ENCODE measurements at regions not wholly inside any gene's neighbourhood (a gene's known extent, or its start where the extent isn't known, plus 50 kb on each side); places are given as distances from the start of the nearest gene placed in this dataset.

DNA sequence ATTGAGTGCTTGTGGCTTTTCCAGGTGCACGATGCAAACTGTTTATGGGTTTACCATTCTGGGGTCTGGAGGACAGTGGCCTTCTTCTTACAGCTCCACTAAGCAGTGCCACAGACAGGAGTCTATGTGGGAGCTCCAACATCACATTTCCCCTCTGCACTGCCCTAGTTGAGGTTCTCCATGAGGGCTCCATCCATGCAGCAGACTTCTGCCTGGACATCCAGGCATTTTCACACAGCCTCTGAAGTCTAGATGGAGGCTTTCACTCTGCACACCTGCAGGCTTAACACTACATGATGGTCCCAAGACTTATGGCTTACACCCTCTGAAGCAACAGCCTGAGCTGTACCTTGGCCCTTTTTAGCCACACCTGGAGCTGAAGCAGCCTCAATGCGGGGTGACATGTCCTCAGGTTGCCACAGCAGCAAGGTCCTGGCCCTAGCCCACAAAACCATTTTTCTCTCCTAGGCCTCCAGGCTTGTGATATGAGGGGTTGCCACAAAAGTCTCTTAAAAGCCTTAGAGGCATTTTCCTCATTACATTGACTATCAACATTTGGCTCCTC lies 552.2 kb downstream of the TFAP2A start:
- ChIA-PET CTCF (no interaction called here), POLR2A (no interaction called here)
- Histone ChIP-seq H3K27ac (ENCODE audit: low read depth, low read length) (no peak overlapping the region), H3K27me3 (ENCODE audit: control insufficient read depth, insufficient read depth, low read length) (no peaks in the 10 kb centered on the region), H3K4me3 (ENCODE audit: low read depth, low read length) (no peak overlapping the region), H3K9me3 (ENCODE audit: control insufficient read depth, insufficient read depth, low read length) (peaks cover 11% of the 10 kb centered on the region)
- TF ChIP-seq, protein P1, sequence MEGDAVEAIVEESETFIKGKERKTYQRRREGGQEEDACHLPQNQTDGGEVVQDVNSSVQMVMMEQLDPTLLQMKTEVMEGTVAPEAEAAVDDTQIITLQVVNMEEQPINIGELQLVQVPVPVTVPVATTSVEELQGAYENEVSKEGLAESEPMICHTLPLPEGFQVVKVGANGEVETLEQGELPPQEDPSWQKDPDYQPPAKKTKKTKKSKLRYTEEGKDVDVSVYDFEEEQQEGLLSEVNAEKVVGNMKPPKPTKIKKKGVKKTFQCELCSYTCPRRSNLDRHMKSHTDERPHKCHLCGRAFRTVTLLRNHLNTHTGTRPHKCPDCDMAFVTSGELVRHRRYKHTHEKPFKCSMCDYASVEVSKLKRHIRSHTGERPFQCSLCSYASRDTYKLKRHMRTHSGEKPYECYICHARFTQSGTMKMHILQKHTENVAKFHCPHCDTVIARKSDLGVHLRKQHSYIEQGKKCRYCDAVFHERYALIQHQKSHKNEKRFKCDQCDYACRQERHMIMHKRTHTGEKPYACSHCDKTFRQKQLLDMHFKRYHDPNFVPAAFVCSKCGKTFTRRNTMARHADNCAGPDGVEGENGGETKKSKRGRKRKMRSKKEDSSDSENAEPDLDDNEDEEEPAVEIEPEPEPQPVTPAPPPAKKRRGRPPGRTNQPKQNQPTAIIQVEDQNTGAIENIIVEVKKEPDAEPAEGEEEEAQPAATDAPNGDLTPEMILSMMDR (IDR thresholded peaks at IDR 0.05; ENCODE audit: low read depth, low read length): no peak
- no peak for DNase-seq (ENCODE audit: low read depth, low spot score)

DNA sequence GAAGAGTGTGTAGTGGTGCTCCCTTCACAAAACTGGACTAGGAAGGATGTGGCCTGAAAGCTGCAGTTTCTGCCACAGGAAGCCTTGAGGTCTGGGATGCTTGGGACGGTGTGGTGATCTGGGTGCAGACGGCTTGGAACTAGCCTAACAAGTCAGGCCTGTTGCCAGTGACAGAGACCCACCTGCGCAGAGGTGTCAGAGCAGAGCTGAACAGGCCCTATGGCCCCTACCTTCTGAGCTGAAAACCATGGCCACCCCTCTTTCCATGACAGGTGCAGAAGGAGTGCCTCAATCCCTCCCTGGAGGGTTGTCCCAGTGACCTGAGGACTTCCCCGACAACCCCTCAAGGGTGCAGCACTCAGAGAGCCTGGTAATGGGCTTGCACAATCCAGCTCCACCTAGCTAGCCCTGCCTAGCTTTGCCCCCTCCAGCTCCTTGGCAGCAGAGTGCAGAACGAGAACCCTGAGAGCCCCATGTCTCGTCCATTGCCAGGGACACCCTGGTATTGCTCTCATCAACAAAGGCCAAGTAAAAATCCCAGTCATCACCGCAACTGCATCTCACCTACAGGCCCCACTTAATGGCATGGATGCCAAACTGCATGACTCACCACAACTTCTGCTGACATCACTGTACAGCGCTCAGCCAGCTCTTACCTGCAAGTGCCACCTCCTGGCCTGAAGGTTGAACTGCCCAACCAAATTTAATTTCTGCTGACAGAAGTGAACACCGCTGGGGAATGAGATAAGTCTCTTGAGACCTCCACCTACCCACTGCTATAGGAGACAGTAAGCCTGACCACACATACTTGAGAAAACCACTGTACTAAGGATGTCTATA lies 563.1 kb downstream of the TFAP2A start:
- H3K9me3 ChIP-seq (ENCODE audit: control insufficient read depth, insufficient read depth, low read length): peaks cover 19% of the 10 kb centered on the region
- TF ChIP-seq, protein P1 (IDR thresholded peaks at IDR 0.05; ENCODE audit: low read depth, low read length): no peak
- POLR2A ChIA-PET: no interaction called here
- no peak for DNase-seq (ENCODE audit: low read depth, low spot score)
- H3K27ac ChIP-seq (ENCODE audit: low read depth, low read length): no peak overlapping the region
- H3K27me3 ChIP-seq (ENCODE audit: control insufficient read depth, insufficient read depth, low read length): no peaks in the 10 kb centered on the region
- CTCF ChIA-PET: interaction anchor here (0.6 kb wide), 1 partner anchor 600 kb away, joined by 3 read pairs; no protein-coding TSS in a partner anchor
- no peak overlapping the region for H3K4me3 ChIP-seq (ENCODE audit: low read depth, low read length)

DNA sequence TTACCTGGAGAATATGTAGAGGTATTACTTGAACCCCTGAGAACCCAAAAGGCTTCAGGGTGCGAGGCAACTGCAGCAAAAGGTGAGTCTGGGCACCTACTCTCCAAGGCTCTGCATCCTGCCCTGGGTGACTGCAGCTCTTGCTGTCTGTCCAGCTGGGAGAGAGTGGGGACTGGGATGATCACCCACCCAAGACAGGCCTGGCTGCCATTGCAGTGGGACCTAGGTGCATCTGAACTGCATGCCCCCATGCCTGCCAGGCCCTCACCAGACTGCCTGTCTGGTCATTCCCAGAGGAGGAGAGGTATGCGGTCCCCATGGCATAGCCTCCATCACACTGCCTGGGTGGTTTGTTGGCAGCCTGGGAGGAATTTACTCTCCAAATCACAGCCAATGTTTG lies 563.9 kb downstream of the TFAP2A start:
- Histone ChIP-seq H3K27ac (ENCODE audit: low read depth, low read length) (no peak overlapping the region), H3K9me3 (ENCODE audit: control insufficient read depth, insufficient read depth, low read length) (peaks cover 16% of the 10 kb centered on the region), H3K27me3 (ENCODE audit: control insufficient read depth, insufficient read depth, low read length) (no peaks in the 10 kb centered on the region), H3K4me3 (ENCODE audit: low read depth, low read length) (no peak overlapping the region)
- TF ChIP-seq, protein P1 (IDR thresholded peaks at IDR 0.05; ENCODE audit: low read depth, low read length): no peak
- CTCF ChIA-PET: interaction anchor here (0.8 kb wide), 1 partner anchor 27 kb away, joined by 3 read pairs; no protein-coding TSS in a partner anchor
- POLR2A ChIA-PET: no interaction called here
- no peak for DNase-seq (ENCODE audit: low read depth, low spot score)

DNA sequence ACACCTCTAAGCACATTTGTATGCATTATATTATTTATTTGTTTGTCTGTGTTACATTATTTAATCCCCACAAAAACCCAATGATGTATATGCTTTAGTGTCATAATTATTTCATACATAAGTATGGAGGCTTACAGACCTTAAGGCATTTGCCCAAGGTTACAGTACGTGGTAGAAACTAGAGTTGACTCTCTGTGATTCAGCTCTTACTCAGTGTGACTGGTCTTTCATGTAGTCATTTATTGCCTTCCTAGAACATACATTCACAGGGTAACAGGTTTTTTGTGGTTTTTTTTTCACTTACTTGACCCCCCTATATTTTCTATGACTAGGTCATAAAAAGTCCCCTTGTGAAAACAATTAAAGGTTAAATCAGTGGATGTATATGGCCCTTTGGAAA lies 566.8 kb downstream of the TFAP2A start:
- no peak for DNase-seq (ENCODE audit: low read depth, low spot score)

More for the DNA sequence above, 566.8 kb downstream of the TFAP2A start:
- no peaks in the 10 kb centered on the region for H3K27me3 ChIP-seq (ENCODE audit: control insufficient read depth, insufficient read depth, low read length)
- CTCF ChIA-PET: no interaction called here
- POLR2A ChIA-PET: no interaction called here
- TF ChIP-seq, protein P1 (IDR thresholded peaks at IDR 0.05; ENCODE audit: low read depth, low read length): no peak
- H3K4me3 ChIP-seq (ENCODE audit: low read depth, low read length): no peak overlapping the region
- H3K9me3 ChIP-seq (ENCODE audit: control insufficient read depth, insufficient read depth, low read length): peaks cover 16% of the 10 kb centered on the region
- H3K27ac ChIP-seq (ENCODE audit: low read depth, low read length): no peak overlapping the region
